Heart right ventricle (tissue), 16 donors: ENCODE measurements at regions not wholly inside any gene's neighbourhood (a gene's known extent, or its start where the extent isn't known, plus 50 kb on each side); places are given as distances from the start of the nearest gene placed in this dataset.
"Not testable (repeated sequence)": the region's sequence is repeated elsewhere in the genome, so short reads cannot be mapped to it uniquely, and the experiment has no call there.

Experiments
- ATAC-seq, 8 donors: fragments of 200-7000 bp; cut with Tn5 transposase; one replicate each; pipeline ENCODE4 v1.9.1; 2020; ENCODE audit warnings: mild to moderate bottlenecking in 8 of 8, moderate library complexity in 8 of 8, moderate number of reproducible peaks in 1 of 8
- DNase-seq, 2 donors: peaks; one replicate each; pipeline ENCODE4 v3.0.0-alpha.2; 2020
- H3K27ac ChIP-seq, 10 donors: fragments of 200-600 bp; sonication (generic) in 2 of 10; one replicate each; pipeline versions ENCODE4 v1.5.0 to v1.8.0; 2020 to 2022; ENCODE audit warnings: mild to moderate bottlenecking in 3 of 10
- H3K27me3 ChIP-seq, 7 donors: fragments of 200-600 bp; one replicate each; pipeline ENCODE4 v1.8.0; 2021 to 2022; ENCODE audit warnings: mild to moderate bottlenecking in 2 of 7
- H3K36me3 ChIP-seq, 9 donors: fragments of 200-600 bp; sonication (generic) in 1 of 9; one replicate each; pipeline versions ENCODE4 v1.5.0 to v1.8.0; 2020 to 2022; ENCODE audit warnings: mild to moderate bottlenecking in 2 of 9
- H3K4me1 ChIP-seq, 9 donors: fragments of 200-600 bp; sonication (generic) in 1 of 9; one replicate each; pipeline versions ENCODE4 v1.5.0 to v1.8.0; 2020 to 2022; ENCODE audit warnings: mild to moderate bottlenecking in 4 of 9
- H3K4me3 ChIP-seq, 10 donors: fragments of 200-600 bp; sonication (generic) in 2 of 10; one replicate each; pipeline versions ENCODE4 v1.5.0 to v1.8.0; 2020 to 2022; ENCODE audit warnings: mild to moderate bottlenecking in 7 of 10, moderate library complexity in 2 of 10
- H3K9me3 ChIP-seq, 11 donors: fragments of 200-600 bp in 10 of 11; sonication (generic) in 2 of 11; one replicate each; pipeline versions ENCODE4 v1.5.0 to v1.8.0; 2013 to 2022; ENCODE audit warnings: mild to moderate bottlenecking in 2 of 11, control low read depth in 1 of 11, moderate library complexity in 1 of 11
- CTCF ChIP-seq, 9 donors: fragments of 200-600 bp; sonication (generic) in 2 of 9; IDR thresholded peaks; one replicate each; pipeline versions ENCODE4 v1.5.0 to v1.8.0; 2021 to 2022; ENCODE audit warnings: antibody characterized with exemption in 9 of 9, mild to moderate bottlenecking in 5 of 9, moderate library complexity in 1 of 9
- WGBS, 2 donors: extraction: QIAGEN DNeasy Blood & Tissue Kit; methylation state at CpG; one replicate each; pipeline ENCODE4 v1.1.7; 2013; ENCODE audit warnings: inconsistent platforms in 1 of 2; 5-methylcytosine and 5-hydroxymethylcytosine counted together
- intact Hi-C, 10 donors: fragments of 100-400 bp; cut with DNase I; formaldehyde crosslinking; loops; one replicate each; pipeline versions ENCODE4 v1.11.1 to v1.14.2; 2022
- donor health status: Arrhythmogenic right ventricular cardiomyopathy.
- donor health status: ischemic (EF 13 %, LVEDD 7.1; RV severe dilation, severe dysfunction).
- donor health status: healthy with polysubstance abuse.
- donor health status: DM: no; HTN: yes; CAD: no.
- donor health status: DM: no; HTN: no; CAD: no.
- donor health status: ischemic (EF 25% LVEDD 6.9; RV normal size, moderate dysfunction).
- donor health status: ischemic (EF 25% LVEDD 5.7; RV mildly dilated, moderate dysfunction).
- donor health status: healthy.
- donor health status: DM: yes; HTN: yes; CAD: no.
- donor health status: Ischemic cardiomyopathy.
- donor health status: ischemic (EF 35%, LVEDD 5.7; RV mildly dilated, moderate dysfunction).
- donor health status: nonischemic (EF 11% LVEDD 7.7; RV severe dilation, severe dysfunction).
- donor health status: DM: yes; HTN: yes; CAD: no.
- donor health status: PGD.
- donor health status: ischemic (EF 29% LVEDD 5.4; RV normal size, mild dysfunction).
- donor health status: nonischemic (EF 23%, LVEDD 6.1; RV moderate dilation, normal function).

- intact Hi-C loops: no loop called here
- 78 to 80% methylated on average over 12 of the region's 12 CpGs for WGBS, 2 donors
Measured at GRCh38 chr12:128109636-128110035, 157.3 kb upstream of the TMEM132C start.

GRCh38 chr12:128111333-128111732 lies 155.6 kb upstream of the TMEM132C start:
- DNase-seq (no peak), ATAC-seq (no peak)
- Histone ChIP-seq H3K27me3 (peaks cover 0 to 10% (median 0%) of the 10 kb centered on the region in 7 donors), H3K36me3 (no peaks in the 10 kb centered on the region), H3K9me3 (peaks cover 0 to 15% (median 0%) of the 10 kb centered on the region in 11 donors), H3K27ac (no peak overlapping the region), H3K4me3 (no peak overlapping the region), H3K4me1 (no peaks in the 10 kb centered on the region)
- WGBS, 2 donors: 52 to 56% methylated on average over 9 of the region's 9 CpGs
- no peak for TF ChIP-seq CTCF (IDR thresholded peaks at IDR 0.05)
- intact Hi-C loops: no loop called here

More at GRCh38 chr12:128109636-128110035, 157.3 kb upstream of the TMEM132C start:
- Histone ChIP-seq H3K27me3 (peaks cover 0 to 10% (median 0%) of the 10 kb centered on the region in 7 donors), H3K36me3 (no peaks in the 10 kb centered on the region), H3K4me3 (no peak overlapping the region), H3K9me3 (peaks cover 0 to 4% (median 0%) of the 10 kb centered on the region in 11 donors), H3K27ac (no peak overlapping the region), H3K4me1 (no peaks in the 10 kb centered on the region)
- TF ChIP-seq CTCF (IDR thresholded peaks at IDR 0.05): no peak
- ATAC-seq (no peak), DNase-seq (no peak)

GRCh38 chr12:128111951-128112350 lies 155.0 kb upstream of the TMEM132C start:
- WGBS, 2 donors: 48 to 50% methylated on average over 5 of the region's 5 CpGs
- H3K27me3 ChIP-seq: peaks cover 0 to 10% (median 0%) of the 10 kb centered on the region in 7 donors
- TF ChIP-seq CTCF (IDR thresholded peaks at IDR 0.05): no peak

GRCh38 chr12:128113250-128113649 lies 153.7 kb upstream of the TMEM132C start:
- DNase-seq, ATAC-seq, H3K27ac ChIP-seq, intact Hi-C loops, H3K27me3 ChIP-seq, H3K36me3 ChIP-seq, H3K4me3 ChIP-seq, H3K4me1 ChIP-seq: not testable (repeated sequence)
- peaks cover 0 to 19% (median 0%) of the 10 kb centered on the region in 11 donors for H3K9me3 ChIP-seq
- 80 to 85% methylated on average over 5 of the region's 5 CpGs for WGBS, 2 donors

More at GRCh38 chr12:128111951-128112350, 155.0 kb upstream of the TMEM132C start:
- Histone ChIP-seq H3K36me3 (no peaks in the 10 kb centered on the region), H3K27ac (no peak overlapping the region), H3K9me3 (peaks cover 0 to 19% (median 0%) of the 10 kb centered on the region in 11 donors), H3K4me1 (no peaks in the 10 kb centered on the region), H3K4me3 (no peak overlapping the region)
- DNase-seq (no peak), ATAC-seq (no peak)
- intact Hi-C loops: no loop called here

GRCh38 chr12:128114485-128114884 lies 152.5 kb upstream of the TMEM132C start:
- H3K4me1 ChIP-seq: no peaks in the 10 kb centered on the region
- no peaks in the 10 kb centered on the region for H3K36me3 ChIP-seq
- 67 to 87% methylated on average over 2 of the region's 2 CpGs for WGBS, 2 donors
- peaks cover 0 to 31% (median 0%) of the 10 kb centered on the region in 11 donors for H3K9me3 ChIP-seq
- H3K27me3 ChIP-seq: peaks cover 0 to 10% (median 0%) of the 10 kb centered on the region in 7 donors
- DNase-seq (no peak), ATAC-seq (no peak)
- H3K4me3 ChIP-seq: no peak overlapping the region
- no peak overlapping the region for H3K27ac ChIP-seq
- intact Hi-C loops: no loop called here
- TF ChIP-seq CTCF (IDR thresholded peaks at IDR 0.05): no peak
